Liver (tissue), 7 donors: ENCODE measurements at regions not wholly inside any gene's neighbourhood (a gene's known extent, or its start where the extent isn't known, plus 50 kb on each side); places are given as distances from the start of the nearest gene placed in this dataset.

Experiments
- DNase-seq: peaks from one replicate; pipeline ENCODE4 v3.0.0-alpha.2; 2017; ENCODE audit warnings: low spot score
- H3K27ac ChIP-seq, 2 donors: one replicate each; pipeline ENCODE4 v1.7.0; 2013; ENCODE audit warnings: inconsistent platforms in 2 of 2, low read length in 2 of 2, control low read depth in 1 of 2, low read depth in 1 of 2, mild to moderate bottlenecking in 1 of 2
- H3K27me3 ChIP-seq, 4 donors: one replicate each; pipeline versions ENCODE4 v1.6.1 to v1.7.0; 2013; ENCODE audit warnings: low read length in 3 of 4, inconsistent platforms in 1 of 4, mild to moderate bottlenecking in 1 of 4, moderate library complexity in 1 of 4; ENCODE audit not compliant: control insufficient read depth in 4 of 4, insufficient read depth in 4 of 4
- H3K36me3 ChIP-seq, 4 donors: one replicate each; pipeline versions ENCODE4 v1.6.1 to v1.7.0; 2013; ENCODE audit warnings: low read length in 3 of 4, mild to moderate bottlenecking in 3 of 4, low read depth in 1 of 4, moderate library complexity in 1 of 4; ENCODE audit not compliant: control insufficient read depth in 4 of 4, insufficient read depth in 3 of 4
- H3K4me1 ChIP-seq, 4 donors: one replicate each; pipeline versions ENCODE4 v1.6.1 to v1.7.0; 2013; ENCODE audit warnings: low read length in 3 of 4, mild to moderate bottlenecking in 3 of 4, moderate library complexity in 1 of 4; ENCODE audit not compliant: control insufficient read depth in 4 of 4, insufficient read depth in 4 of 4
- H3K4me3 ChIP-seq, 3 donors: one replicate each; pipeline versions ENCODE4 v1.6.1 to v1.7.0; 2013; ENCODE audit warnings: low read length in 3 of 3, control low read depth in 1 of 3, low read depth in 1 of 3, mild to moderate bottlenecking in 1 of 3
- H3K9ac ChIP-seq, 2 donors: one replicate each; pipeline ENCODE4 v1.7.0; 2013; ENCODE audit warnings: low read length in 2 of 2, mild to moderate bottlenecking in 2 of 2, moderate library complexity in 2 of 2, control low read depth in 1 of 2, low read depth in 1 of 2
- H3K9me3 ChIP-seq, 4 donors: one replicate each; pipeline versions ENCODE4 v1.6.1 to v1.7.0; 2013; ENCODE audit warnings: low read length in 3 of 4; ENCODE audit not compliant: control insufficient read depth in 4 of 4
- ATF3 ChIP-seq: IDR thresholded peaks from 2 replicates; pipeline ENCODE4 v1.6.1; 2016; ENCODE audit warnings: antibody characterized with exemption
- EGR1 ChIP-seq, 2 donors: IDR thresholded peaks; 2 replicates each; pipeline ENCODE4 v1.6.1; 2016 to 2018; ENCODE audit warnings: antibody characterized with exemption in 2 of 2, low read depth in 2 of 2
- FOXA1 ChIP-seq: IDR thresholded peaks from 2 replicates; pipeline ENCODE4 v1.6.1; 2016; ENCODE audit warnings: antibody characterized with exemption
- FOXA2 ChIP-seq: IDR thresholded peaks from 2 replicates; pipeline ENCODE4 v1.6.1; 2016; ENCODE audit warnings: antibody characterized with exemption
- GABPA ChIP-seq, 2 donors: IDR thresholded peaks in 1 of 2; conservative IDR thresholded peaks in 1 of 2; 2 replicates each; pipeline ENCODE4 v1.6.1; 2016; ENCODE audit warnings: antibody characterized with exemption in 2 of 2, mild to moderate bottlenecking in 1 of 2, moderate library complexity in 1 of 2
- HNF4A ChIP-seq, 2 donors: conservative IDR thresholded peaks; 2 replicates each; pipeline ENCODE4 v1.6.1; 2016; ENCODE audit warnings: antibody characterized with exemption in 2 of 2, mild to moderate bottlenecking in 2 of 2
- HNF4G ChIP-seq: IDR thresholded peaks from 2 replicates; pipeline ENCODE4 v1.6.1; 2016; ENCODE audit warnings: antibody characterized with exemption
- JUND ChIP-seq, 2 donors: IDR thresholded peaks; 2 replicates each; pipeline ENCODE4 v1.6.1; 2016; ENCODE audit warnings: antibody characterized with exemption in 2 of 2
- MAX ChIP-seq: IDR thresholded peaks from 2 replicates; pipeline ENCODE4 v1.6.1; 2016; ENCODE audit warnings: antibody characterized with exemption
- NR2F2 ChIP-seq: IDR thresholded peaks from 2 replicates; pipeline ENCODE4 v1.6.1; 2016; ENCODE audit warnings: antibody characterized with exemption
- RAD21 ChIP-seq, 2 donors: IDR thresholded peaks; 2 replicates each; pipeline ENCODE4 v1.6.1; 2016; ENCODE audit warnings: antibody characterized with exemption in 2 of 2, mild to moderate bottlenecking in 2 of 2
- REST ChIP-seq: IDR thresholded peaks from 2 replicates; pipeline ENCODE4 v1.6.1; 2016; ENCODE audit warnings: antibody characterized with exemption, mild to moderate bottlenecking
- RXRA ChIP-seq, 2 donors: IDR thresholded peaks; 2 replicates each; pipeline ENCODE4 v1.6.1; 2017 to 2018; ENCODE audit warnings: antibody characterized with exemption in 2 of 2, mild to moderate bottlenecking in 1 of 2
- SP1 ChIP-seq: IDR thresholded peaks from 2 replicates; pipeline ENCODE4 v1.6.1; 2018; ENCODE audit warnings: antibody characterized with exemption, mild to moderate bottlenecking
- TAF1 ChIP-seq: conservative IDR thresholded peaks from 2 replicates; pipeline ENCODE4 v1.6.1; 2016; ENCODE audit warnings: antibody characterized with exemption, mild to moderate bottlenecking
- YY1 ChIP-seq: IDR thresholded peaks from 2 replicates; pipeline ENCODE4 v1.6.1; 2016; ENCODE audit warnings: antibody characterized with exemption, mild to moderate bottlenecking
- ZBTB33 ChIP-seq: IDR thresholded peaks from 2 replicates; pipeline ENCODE4 v1.6.1; 2016; ENCODE audit warnings: antibody characterized with exemption
- WGBS: extraction: QIAGEN DNeasy Blood & Tissue Kit; methylation state at CpG from one replicate; pipeline ENCODE4 v1.1.7; 2013; 5-methylcytosine and 5-hydroxymethylcytosine counted together
- donor health status: healthy.
- donor health status: healthy.
- donor health status: healthy.
- donor health status: healthy.

GRCh38 chr20:60240986-60241385, 282.8 kb downstream of the CDH26 start:
- no peaks in the 10 kb centered on the region for H3K36me3 ChIP-seq
- H3K4me1 ChIP-seq: no peaks in the 10 kb centered on the region
- H3K4me3 ChIP-seq: no peak overlapping the region
- H3K9me3 ChIP-seq: no peaks in the 10 kb centered on the region
- TF ChIP-seq FOXA1 (no peak), ZBTB33 (no peak), TAF1 (no peak), GABPA (IDR thresholded peaks at IDR 0.05 in 1 of 2, conservative IDR thresholded peaks at IDR 0.05 in 1 of 2) (no peak), SP1 (no peak), MAX (no peak), HNF4G (no peak), YY1 (no peak), RXRA (IDR thresholded peaks at IDR 0.05) (no peak), FOXA2 (no peak), REST (no peak), RAD21 (IDR thresholded peaks at IDR 0.05) (no peak), JUND (IDR thresholded peaks at IDR 0.05) (no peak), EGR1 (IDR thresholded peaks at IDR 0.05; ENCODE audit: low read depth in 2 of 2) (no peak)
- WGBS: 74% methylated on average over 8 of the region's 8 CpGs
- no peak overlapping the region for H3K27ac ChIP-seq
- H3K9ac ChIP-seq: no peak overlapping the region
- H3K27me3 ChIP-seq: no peaks in the 10 kb centered on the region
- no peak for DNase-seq

GRCh38 chr20:60242836-60243505, 284.7 kb downstream of the CDH26 start:
- 80% methylated on average over 4 of the region's 4 CpGs for WGBS
- no peak overlapping the region for H3K27ac ChIP-seq
- no peaks in the 10 kb centered on the region for H3K9me3 ChIP-seq
- DNase-seq: no peak
- H3K36me3 ChIP-seq: no peaks in the 10 kb centered on the region
- H3K4me1 ChIP-seq: no peaks in the 10 kb centered on the region
- no peak overlapping the region for H3K9ac ChIP-seq
- H3K4me3 ChIP-seq: no peak overlapping the region
- H3K27me3 ChIP-seq: no peaks in the 10 kb centered on the region
- TF ChIP-seq REST: no peak
- TF ChIP-seq FOXA2: no peak
- no peak for TF ChIP-seq YY1
- no peak for TF ChIP-seq MAX
- no peak for TF ChIP-seq ZBTB33
- TF ChIP-seq NR2F2: no peak
- TF ChIP-seq SP1: no peak
- TF ChIP-seq FOXA1: no peak
- TF ChIP-seq EGR1 (IDR thresholded peaks at IDR 0.05; ENCODE audit: low read depth in 2 of 2): no peak
- no peak for TF ChIP-seq HNF4G
- no peak for TF ChIP-seq HNF4A (conservative IDR thresholded peaks at IDR 0.05)
- no peak for TF ChIP-seq RXRA (IDR thresholded peaks at IDR 0.05)
- no peak for TF ChIP-seq ATF3
- TF ChIP-seq GABPA (IDR thresholded peaks at IDR 0.05 in 1 of 2, conservative IDR thresholded peaks at IDR 0.05 in 1 of 2): no peak
